Caco-2 (cell line): ENCODE measurements at regions not wholly inside any gene's neighbourhood (a gene's known extent, or its start where the extent isn't known, plus 50 kb on each side); places are given as distances from the start of the nearest gene placed in this dataset.

Source experiments
- BruUV-seq: library from RNA; stranded (reverse); fragments of 400-500 nt; replicated peaks from 2 replicates; lab custom pipeline; 2021; lab: Mats Ljungman, UMichigan
- CTCF ChIA-PET: fragments of 300-600 bp; sonication (Branson Sonifier 250); formaldehyde crosslinking; loops from one replicate; lab custom pipeline; 2022; ENCODE audit warnings: antibody characterized with exemption; lab: Charles Lee
- POLR2A ChIA-PET: fragments of 300-600 bp; sonication (Branson Sonifier 250); formaldehyde crosslinking; loops from one replicate; lab custom pipeline; 2022; ENCODE audit warnings: antibody characterized with exemption; lab: Charles Lee
- DNase-seq, 2 experiments: peaks; one replicate each; pipeline versions ENCODE4 v3.0.0 to v3.0.0-alpha.2; 2020 to 2022
- H3K27me3 ChIP-seq: replicated peaks from 2 replicates; pipeline ENCODE4 v1.6.0; 2011; ENCODE audit warnings: low read length; ENCODE audit not compliant: control insufficient read depth, insufficient read depth
- H3K36me3 ChIP-seq: 2 replicates; pipeline ENCODE4 v1.5.1; 2011; ENCODE audit warnings: low read length; ENCODE audit not compliant: control insufficient read depth, insufficient read depth
- H3K4me1 ChIP-seq: fragments of 250-450 bp; sonication (Bioruptor Pico); 2 replicates; pipeline ENCODE4 v1.5.1; 2020; ENCODE audit warnings: mild to moderate bottlenecking
- H3K4me3 ChIP-seq: 2 replicates; pipeline ENCODE4 v1.5.1; 2011; ENCODE audit warnings: low read depth, mild to moderate bottlenecking, control low read depth, low read length
- H3K9me3 ChIP-seq: fragments of 250-450 bp; sonication (Bioruptor Pico); 2 replicates; pipeline ENCODE4 v1.5.1; 2020; ENCODE audit warnings: mild to moderate bottlenecking, moderate library complexity
- H3K27ac Mint-ChIP-seq: one replicate; pipeline ENCODE4 v1.8.0; 2022; ENCODE audit warnings: mixed read lengths; ENCODE audit not compliant: unreplicated experiment
- H3K27me3 Mint-ChIP-seq: one replicate; pipeline ENCODE4 v1.8.0; 2022; ENCODE audit warnings: mixed read lengths; ENCODE audit not compliant: insufficient read depth, unreplicated experiment
- H3K36me3 Mint-ChIP-seq: one replicate; pipeline ENCODE4 v1.8.0; 2022; ENCODE audit warnings: mild to moderate bottlenecking, mixed read lengths; ENCODE audit not compliant: insufficient read depth, unreplicated experiment
- H3K4me1 Mint-ChIP-seq: one replicate; pipeline ENCODE4 v1.8.0; 2022; ENCODE audit warnings: low read depth, mixed read lengths; ENCODE audit not compliant: unreplicated experiment
- H3K4me3 Mint-ChIP-seq: one replicate; pipeline ENCODE4 v1.8.0; 2022; ENCODE audit warnings: mild to moderate bottlenecking, moderate library complexity, mixed read lengths; ENCODE audit not compliant: unreplicated experiment
- H3K9me3 Mint-ChIP-seq: one replicate; pipeline ENCODE4 v1.8.0; 2022; ENCODE audit warnings: mixed read lengths; ENCODE audit not compliant: unreplicated experiment
- CTCF ChIP-seq, 2 experiments: fragments of 200-600 bp in 1 of 2; IDR thresholded peaks; 1 replicate in 1 of 2; 2 replicates in 1 of 2; pipeline versions ENCODE4 v1.5.1 to v1.8.0; 2011 to 2022; ENCODE audit warnings: antibody characterized with exemption in 1 of 2, control low read depth in 1 of 2, inconsistent platforms in 1 of 2, low read depth in 1 of 2, low read length in 1 of 2, mild to moderate bottlenecking in 1 of 2, moderate library complexity in 1 of 2; ENCODE audit not compliant: insufficient read depth in 1 of 2, severe bottlenecking in 1 of 2, unreplicated experiment in 1 of 2
- intact Hi-C: fragments of 100-400 bp; cut with micrococcal nuclease; formaldehyde crosslinking; loops from one replicate; pipeline ENCODE4 v1.10.0; 2022; ENCODE audit not compliant: unreplicated experiment

- POLR2A ChIA-PET, result no interaction called here
- no peak overlapping the region for H3K4me3 Mint-ChIP-seq
- H3K4me1 Mint-ChIP-seq, result no peaks in the 10 kb centered on the region
- H3K4me1 ChIP-seq, result no peaks in the 10 kb centered on the region
- H3K36me3 ChIP-seq, result no peaks in the 10 kb centered on the region
- H3K9me3 Mint-ChIP-seq, result no peaks in the 10 kb centered on the region
- H3K4me3 ChIP-seq, result no peak overlapping the region
- no peak for DNase-seq
- no peaks in the 10 kb centered on the region for H3K27me3 Mint-ChIP-seq
- BruUV-seq, result no TSS peak
- H3K27me3 ChIP-seq, result no peaks in the 10 kb centered on the region
- no peaks in the 10 kb centered on the region for H3K36me3 Mint-ChIP-seq
- H3K27ac Mint-ChIP-seq, result no peak overlapping the region
- intact Hi-C loops, result no loop called here
- TF ChIP-seq CTCF (IDR thresholded peaks at IDR 0.05; ENCODE audit: insufficient read depth in 1 of 2, low read depth in 1 of 2, low read length in 1 of 2, severe bottlenecking in 1 of 2, unreplicated experiment in 1 of 2), result no peak
- H3K9me3 ChIP-seq, result no peaks in the 10 kb centered on the region
- CTCF ChIA-PET, result interaction anchor here (0.6 kb wide), 1 partner anchor 17 kb away, joined by 5 read pairs; no protein-coding TSS in a partner anchor
Measured at GRCh38 chr6:113291751-113292445, 565.2 kb upstream of the MARCKS start.

GRCh38 chr6:113292646-113293422 lies 564.3 kb upstream of the MARCKS start:
- no peak overlapping the region for H3K4me3 Mint-ChIP-seq
- no peaks in the 10 kb centered on the region for H3K4me1 Mint-ChIP-seq
- H3K36me3 Mint-ChIP-seq, result no peaks in the 10 kb centered on the region
- Histone ChIP-seq H3K4me3 (no peak overlapping the region), H3K27me3 (no peaks in the 10 kb centered on the region), H3K4me1 (no peaks in the 10 kb centered on the region), H3K36me3 (no peaks in the 10 kb centered on the region), H3K9me3 (no peaks in the 10 kb centered on the region)
- no peaks in the 10 kb centered on the region for H3K27me3 Mint-ChIP-seq
- no peak overlapping the region for H3K27ac Mint-ChIP-seq
- intact Hi-C loops, result no loop called here
- DNase-seq, result no peak
- ChIA-PET CTCF (no interaction called here), POLR2A (no interaction called here)
- H3K9me3 Mint-ChIP-seq, result no peaks in the 10 kb centered on the region
- BruUV-seq, result no TSS peak
- no peak for TF ChIP-seq CTCF (IDR thresholded peaks at IDR 0.05; ENCODE audit: insufficient read depth in 1 of 2, low read depth in 1 of 2, low read length in 1 of 2, severe bottlenecking in 1 of 2, unreplicated experiment in 1 of 2)

- Mint-ChIP-seq H3K27ac (no peak overlapping the region), H3K36me3 (no peaks in the 10 kb centered on the region), H3K4me1 (no peaks in the 10 kb centered on the region), H3K4me3 (no peak overlapping the region), H3K9me3 (no peaks in the 10 kb centered on the region), H3K27me3 (no peaks in the 10 kb centered on the region)
- ChIA-PET CTCF (no interaction called here), POLR2A (no interaction called here)
- Histone ChIP-seq H3K9me3 (no peaks in the 10 kb centered on the region), H3K36me3 (no peaks in the 10 kb centered on the region), H3K4me1 (no peaks in the 10 kb centered on the region), H3K27me3 (no peaks in the 10 kb centered on the region), H3K4me3 (no peak overlapping the region)
- BruUV-seq, result no TSS peak
- intact Hi-C loops, result no loop called here
- TF ChIP-seq CTCF (IDR thresholded peaks at IDR 0.05; ENCODE audit: insufficient read depth in 1 of 2, low read depth in 1 of 2, low read length in 1 of 2, severe bottlenecking in 1 of 2, unreplicated experiment in 1 of 2), result no peak
- no peak for DNase-seq
Measured at GRCh38 chr6:113293423-113293740, 563.8 kb upstream of the MARCKS start.
